IMR-90 (cell line): ENCODE measurements at regions not wholly inside any gene's neighbourhood (a gene's known extent, or its start where the extent isn't known, plus 50 kb on each side); places are given as distances from the start of the nearest gene placed in this dataset.

Experiments used
- ATAC-seq: fragments of 200-7000 bp; cut with Tn5 transposase; 2 replicates; pipeline ENCODE4 v1.9.1; 2020; ENCODE audit warnings: low read depth, mild to moderate bottlenecking, moderate library complexity
- BruUV-seq: library from RNA; stranded (reverse); fragments of 400-500 nt; replicated peaks from 2 replicates; lab custom pipeline; 2021; lab: Mats Ljungman, UMichigan
- CTCF ChIA-PET: fragments of 300-600 bp; formaldehyde crosslinking; extraction: SDS; loops from one replicate; lab custom pipeline; 2021; ENCODE audit warnings: antibody characterized with exemption; lab: Yijun Ruan, JAX
- POLR2A ChIA-PET: fragments of 300-600 bp; sonication (Branson Sonifier 250); formaldehyde crosslinking; loops from one replicate; lab custom pipeline; 2022; ENCODE audit warnings: antibody characterized with exemption; ENCODE audit not compliant: unreplicated experiment; lab: Charles Lee
- DNase-seq: peaks from one replicate; pipeline ENCODE4 v3.0.0; 2013
- H2AFZ ChIP-seq: replicated peaks from 2 replicates; pipeline ENCODE3; 2013; ENCODE audit warnings: low read length, mild to moderate bottlenecking; ENCODE audit not compliant: poor library complexity
- H2AK5ac ChIP-seq: 2 replicates; pipeline ENCODE4 v1.6.1; 2013; ENCODE audit warnings: low read depth, low read length, inconsistent platforms
- H2AK9ac ChIP-seq: replicated peaks from 2 replicates; pipeline ENCODE3; 2013; ENCODE audit warnings: mild to moderate bottlenecking, low read depth, low read length, moderate library complexity; ENCODE audit not compliant: poor library complexity
- H2BK120ac ChIP-seq: 2 replicates; pipeline ENCODE4 v1.6.1; 2013; ENCODE audit warnings: low read depth, low read length, inconsistent platforms
- H2BK15ac ChIP-seq: 3 replicates; pipeline ENCODE4 v1.6.1; 2013; ENCODE audit warnings: low read depth, low read length, inconsistent platforms
- H2BK20ac ChIP-seq: 2 replicates; pipeline ENCODE4 v1.6.1; 2013; ENCODE audit warnings: low read depth, mild to moderate bottlenecking, inconsistent platforms, low read length, moderate library complexity
- H2BK5ac ChIP-seq: 2 replicates; pipeline ENCODE4 v1.6.1; 2013; ENCODE audit warnings: mild to moderate bottlenecking, low read depth, low read length, inconsistent platforms; ENCODE audit not compliant: poor library complexity, severe bottlenecking
- H3K14ac ChIP-seq: replicated peaks from 2 replicates; pipeline ENCODE4 v1.6.1; 2013; ENCODE audit warnings: low read depth, low read length, inconsistent platforms
- H3K18ac ChIP-seq: 2 replicates; pipeline ENCODE4 v1.6.1; 2013; ENCODE audit warnings: low read depth, low read length, control low read depth
- H3K23ac ChIP-seq: 2 replicates; pipeline ENCODE4 v1.6.1; 2013; ENCODE audit warnings: low read depth, low read length, inconsistent platforms
- H3K27ac ChIP-seq: 2 replicates; pipeline ENCODE4 v1.5.1; 2013; ENCODE audit warnings: mild to moderate bottlenecking, control low read depth, low read length; ENCODE audit not compliant: insufficient read depth
- H3K27me3 ChIP-seq: 2 replicates; pipeline ENCODE4 v1.6.1; 2013; ENCODE audit warnings: low read length; ENCODE audit not compliant: control insufficient read depth, insufficient read depth
- H3K36me3 ChIP-seq: 2 replicates; pipeline ENCODE4 v1.6.1; 2013; ENCODE audit warnings: low read length, mixed read lengths; ENCODE audit not compliant: control insufficient read depth, insufficient read depth
- H3K4ac ChIP-seq: 2 replicates; pipeline ENCODE4 v1.6.1; 2013; ENCODE audit warnings: low read depth, low read length, inconsistent platforms
- H3K4me1 ChIP-seq: 2 replicates; pipeline ENCODE4 v1.6.1; 2013; ENCODE audit warnings: low read length, mixed read lengths; ENCODE audit not compliant: control insufficient read depth, insufficient read depth
- H3K4me2 ChIP-seq: 2 replicates; pipeline ENCODE4 v1.6.1; 2013; ENCODE audit warnings: low read depth, mild to moderate bottlenecking, control low read depth, low read length, moderate library complexity
- H3K4me3 ChIP-seq: 2 replicates; pipeline ENCODE4 v1.5.1; 2013; ENCODE audit warnings: low read depth, mild to moderate bottlenecking, control low read depth, low read length, moderate library complexity; ENCODE audit not compliant: insufficient read depth
- H3K56ac ChIP-seq: 2 replicates; pipeline ENCODE4 v1.6.1; 2013; ENCODE audit warnings: low read length, inconsistent platforms; ENCODE audit not compliant: insufficient read depth; ENCODE audit errors: extremely low read depth
- H3K79me1 ChIP-seq, 2 experiments: 2 replicates each; pipeline ENCODE4 v1.6.1; 2013; ENCODE audit warnings: low read length in 2 of 2, inconsistent platforms in 1 of 2, low read depth in 1 of 2
- H3K9ac ChIP-seq: 2 replicates; pipeline ENCODE4 v1.6.1; 2013; ENCODE audit warnings: low read depth, low read length, control low read depth
- H3K9me1 ChIP-seq: 2 replicates; pipeline ENCODE4 v1.6.1; 2013; ENCODE audit warnings: low read length, inconsistent platforms; ENCODE audit not compliant: insufficient read depth
- H3K9me3 ChIP-seq: 2 replicates; pipeline ENCODE4 v1.6.1; 2013; ENCODE audit warnings: low read length; ENCODE audit not compliant: control insufficient read depth, insufficient read depth
- H4K20me1 ChIP-seq: 2 replicates; pipeline ENCODE4 v1.6.1; 2013; ENCODE audit warnings: low read length, inconsistent platforms; ENCODE audit not compliant: insufficient read depth
- H4K5ac ChIP-seq: 2 replicates; pipeline ENCODE4 v1.6.1; 2013; ENCODE audit warnings: mild to moderate bottlenecking, low read depth, low read length, control low read depth
- H4K8ac ChIP-seq, 2 experiments: 2 replicates each; pipeline ENCODE4 v1.6.1; 2013; ENCODE audit warnings: low read depth in 2 of 2, low read length in 2 of 2, control low read depth in 1 of 2, inconsistent platforms in 1 of 2
- H4K91ac ChIP-seq: 2 replicates; pipeline ENCODE4 v1.6.1; 2013; ENCODE audit warnings: low read depth, low read length, inconsistent platforms; ENCODE audit not compliant: insufficient read depth
- BHLHE40 ChIP-seq: fragments of 150-350 bp; IDR thresholded peaks from 2 replicates; pipeline ENCODE4 v1.6.1; 2016; ENCODE audit warnings: mild to moderate bottlenecking, low read depth, low read length
- CEBPB ChIP-seq: IDR thresholded peaks from 2 replicates; pipeline ENCODE4 v1.6.1; 2012; ENCODE audit warnings: low read depth, low read length, improper control_type of control experiment
- CHD1 ChIP-seq: IDR thresholded peaks from 2 replicates; pipeline ENCODE4 v1.6.1; 2012; ENCODE audit warnings: low read depth, low read length, improper control_type of control experiment
- FOS ChIP-seq: fragments of 150-350 bp; IDR thresholded peaks from 2 replicates; pipeline ENCODE4 v1.6.1; 2016; ENCODE audit warnings: low read depth, low read length
- MAFK ChIP-seq: IDR thresholded peaks from 2 replicates; pipeline ENCODE4 v1.6.1; 2012; ENCODE audit warnings: low read depth, low read length, improper control_type of control experiment
- MAZ ChIP-seq: IDR thresholded peaks from 2 replicates; pipeline ENCODE4 v1.6.1; 2012; ENCODE audit warnings: low read depth, mild to moderate bottlenecking, low read length, improper control_type of control experiment, moderate library complexity, borderline replicate concordance
- MXI1 ChIP-seq: IDR thresholded peaks from 2 replicates; pipeline ENCODE4 v1.6.1; 2012; ENCODE audit warnings: low read depth, mild to moderate bottlenecking, low read length, moderate library complexity, borderline replicate concordance
- NFE2L2 ChIP-seq: fragments of 150-350 bp; IDR thresholded peaks from 2 replicates; pipeline ENCODE4 v1.6.1; 2016; ENCODE audit warnings: low read depth, mild to moderate bottlenecking, low read length
- POLR2A ChIP-seq: IDR thresholded peaks from 2 replicates; pipeline ENCODE4 v1.6.1; 2012; ENCODE audit warnings: mild to moderate bottlenecking, low read depth, low read length
- RAD21 ChIP-seq: IDR thresholded peaks from 2 replicates; pipeline ENCODE4 v1.6.1; 2012; ENCODE audit warnings: low read length, improper control_type of control experiment
- RCOR1 ChIP-seq: IDR thresholded peaks from 2 replicates; pipeline ENCODE4 v1.6.1; 2012; ENCODE audit warnings: mild to moderate bottlenecking, low read length, improper control_type of control experiment; ENCODE audit not compliant: insufficient replicate concordance
- RFX5 ChIP-seq: IDR thresholded peaks from 2 replicates; pipeline ENCODE4 v1.8.0; 2012; ENCODE audit warnings: low read depth, mild to moderate bottlenecking, low read length, moderate library complexity
- SMC3 ChIP-seq: fragments of 150-350 bp; IDR thresholded peaks from 2 replicates; pipeline ENCODE4 v1.6.1; 2016; ENCODE audit warnings: low read depth, mild to moderate bottlenecking, antibody characterized with exemption, low read length, moderate library complexity
- WGBS, 2 experiments: methylation state at CpG; one replicate each; pipeline versions ENCODE4 v1.1.5 to v1.1.7; 2013; ENCODE audit warnings: missing lambda C conversion rate in 2 of 2; ENCODE audit not compliant: insufficient read length in 1 of 2; ENCODE audit errors: extremely low coverage in 2 of 2; 5-methylcytosine and 5-hydroxymethylcytosine counted together
- dilution Hi-C: fragments of 300-500 bp; cut with HindIII; formaldehyde crosslinking; loops from one replicate; pipeline ENCODE4 v1.14.3; 2018; ENCODE audit warnings: low sequenced_read_pairs; ENCODE audit not compliant: unreplicated experiment
- in situ Hi-C: fragments of 300-500 bp; cut with MboI; formaldehyde crosslinking; loops from 3 replicates; pipeline ENCODE4 v1.14.3; 2019; ENCODE audit warnings: low sequenced_read_pairs, inconsistent platforms, mixed read lengths
- intact Hi-C: fragments of 100-400 bp; cut with micrococcal nuclease; formaldehyde crosslinking; loops from 2 replicates; pipeline ENCODE4 v1.10.0; 2022
- TF ChIP-seq, protein P1 (sequence below): fragments of 150-350 bp; IDR thresholded peaks from 2 replicates; pipeline ENCODE4 v1.6.1; 2017; ENCODE audit warnings: mild to moderate bottlenecking, antibody characterized with exemption, low read length, low read depth
- TF ChIP-seq, protein P2 (sequence below): conservative IDR thresholded peaks from 2 replicates; pipeline ENCODE4 v1.5.1; 2012; ENCODE audit warnings: mild to moderate bottlenecking, low read depth, low read length, improper control_type of control experiment
- TF ChIP-seq, protein P3 (sequence below): fragments of 150-350 bp; IDR thresholded peaks from 2 replicates; pipeline ENCODE4 v1.6.1; 2016; ENCODE audit warnings: low read depth, mild to moderate bottlenecking, low read length, moderate library complexity, borderline replicate concordance

DNA sequence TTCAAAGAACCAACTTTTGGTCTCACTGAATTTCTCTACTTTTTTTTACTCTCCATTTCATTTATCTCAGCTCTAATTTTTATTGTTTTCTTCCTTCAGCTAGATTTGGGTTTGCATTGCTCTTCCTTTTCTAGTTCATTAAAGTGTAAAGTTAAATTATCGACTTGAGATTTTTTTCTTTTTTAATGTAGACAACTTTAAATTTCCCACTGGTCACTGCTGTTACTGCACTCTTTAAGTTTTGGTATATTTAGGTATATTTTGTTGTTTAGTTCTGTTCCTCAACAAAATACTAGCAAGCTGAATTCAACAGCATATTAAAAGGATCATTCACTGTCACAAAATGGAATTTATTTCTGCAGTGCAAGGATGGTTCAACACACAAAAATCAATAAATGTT lies 572.0 kb upstream of the DIAPH2 start:
- Histone ChIP-seq H2AK9ac (no peak overlapping the region), H3K4me2 (no peak overlapping the region), H3K18ac (no peak overlapping the region), H4K91ac (no peak overlapping the region), H3K79me1 (no peaks in the 10 kb centered on the region), H3K36me3 (no peaks in the 10 kb centered on the region), H3K4ac (no peak overlapping the region), H2AFZ (no peak overlapping the region), H3K23ac (no peak overlapping the region), H3K9me1 (no peaks in the 10 kb centered on the region), H4K20me1 (no peaks in the 10 kb centered on the region), H2AK5ac (no peak overlapping the region), H4K8ac (no peak overlapping the region), H3K14ac (no peak overlapping the region), H2BK120ac (no peak overlapping the region), H3K56ac (no peak overlapping the region), H4K5ac (no peak overlapping the region), H3K9me3 (no peaks in the 10 kb centered on the region), H2BK15ac (no peak overlapping the region), H3K27me3 (no peaks in the 10 kb centered on the region), H2BK5ac (no peak overlapping the region), H3K4me1 (no peaks in the 10 kb centered on the region), H3K4me3 (no peak overlapping the region), H3K9ac (no peak overlapping the region), H2BK20ac (no peak overlapping the region), H3K27ac (no peak overlapping the region)
- BruUV-seq: no TSS peak
- WGBS, 2 experiments: no CpG with 5 or more reads among the region's 1 CpG
- intact Hi-C loops (no loop called here), dilution Hi-C loops (no loop called here), in situ Hi-C loops (no loop called here)
- CTCF ChIA-PET: no interaction called here
- no peak for TF ChIP-seq FOS
- no peak for TF ChIP-seq MAFK
- TF ChIP-seq MXI1: no peak
- no peak for TF ChIP-seq NFE2L2
- TF ChIP-seq, protein P1, sequence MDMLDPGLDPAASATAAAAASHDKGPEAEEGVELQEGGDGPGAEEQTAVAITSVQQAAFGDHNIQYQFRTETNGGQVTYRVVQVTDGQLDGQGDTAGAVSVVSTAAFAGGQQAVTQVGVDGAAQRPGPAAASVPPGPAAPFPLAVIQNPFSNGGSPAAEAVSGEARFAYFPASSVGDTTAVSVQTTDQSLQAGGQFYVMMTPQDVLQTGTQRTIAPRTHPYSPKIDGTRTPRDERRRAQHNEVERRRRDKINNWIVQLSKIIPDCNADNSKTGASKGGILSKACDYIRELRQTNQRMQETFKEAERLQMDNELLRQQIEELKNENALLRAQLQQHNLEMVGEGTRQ: no peak
- TF ChIP-seq CEBPB: no peak
- no peak for TF ChIP-seq RCOR1
- TF ChIP-seq, protein P2, sequence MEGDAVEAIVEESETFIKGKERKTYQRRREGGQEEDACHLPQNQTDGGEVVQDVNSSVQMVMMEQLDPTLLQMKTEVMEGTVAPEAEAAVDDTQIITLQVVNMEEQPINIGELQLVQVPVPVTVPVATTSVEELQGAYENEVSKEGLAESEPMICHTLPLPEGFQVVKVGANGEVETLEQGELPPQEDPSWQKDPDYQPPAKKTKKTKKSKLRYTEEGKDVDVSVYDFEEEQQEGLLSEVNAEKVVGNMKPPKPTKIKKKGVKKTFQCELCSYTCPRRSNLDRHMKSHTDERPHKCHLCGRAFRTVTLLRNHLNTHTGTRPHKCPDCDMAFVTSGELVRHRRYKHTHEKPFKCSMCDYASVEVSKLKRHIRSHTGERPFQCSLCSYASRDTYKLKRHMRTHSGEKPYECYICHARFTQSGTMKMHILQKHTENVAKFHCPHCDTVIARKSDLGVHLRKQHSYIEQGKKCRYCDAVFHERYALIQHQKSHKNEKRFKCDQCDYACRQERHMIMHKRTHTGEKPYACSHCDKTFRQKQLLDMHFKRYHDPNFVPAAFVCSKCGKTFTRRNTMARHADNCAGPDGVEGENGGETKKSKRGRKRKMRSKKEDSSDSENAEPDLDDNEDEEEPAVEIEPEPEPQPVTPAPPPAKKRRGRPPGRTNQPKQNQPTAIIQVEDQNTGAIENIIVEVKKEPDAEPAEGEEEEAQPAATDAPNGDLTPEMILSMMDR: no peak
- no peak for TF ChIP-seq SMC3
- TF ChIP-seq, protein P3, sequence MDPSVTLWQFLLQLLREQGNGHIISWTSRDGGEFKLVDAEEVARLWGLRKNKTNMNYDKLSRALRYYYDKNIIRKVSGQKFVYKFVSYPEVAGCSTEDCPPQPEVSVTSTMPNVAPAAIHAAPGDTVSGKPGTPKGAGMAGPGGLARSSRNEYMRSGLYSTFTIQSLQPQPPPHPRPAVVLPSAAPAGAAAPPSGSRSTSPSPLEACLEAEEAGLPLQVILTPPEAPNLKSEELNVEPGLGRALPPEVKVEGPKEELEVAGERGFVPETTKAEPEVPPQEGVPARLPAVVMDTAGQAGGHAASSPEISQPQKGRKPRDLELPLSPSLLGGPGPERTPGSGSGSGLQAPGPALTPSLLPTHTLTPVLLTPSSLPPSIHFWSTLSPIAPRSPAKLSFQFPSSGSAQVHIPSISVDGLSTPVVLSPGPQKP: no peak
- no peak for TF ChIP-seq CHD1
- TF ChIP-seq POLR2A: no peak
- TF ChIP-seq MAZ: no peak
- no peak for TF ChIP-seq RFX5
- no peak for TF ChIP-seq BHLHE40
- no peak for TF ChIP-seq RAD21
- no peak for ATAC-seq
- DNase-seq: no peak
- POLR2A ChIA-PET: no interaction called here
